ENCODE measurements at regions not wholly inside any gene's neighbourhood (a gene's known extent, or its start where the extent isn't known, plus 50 kb on each side); places are given as distances from the start of the nearest gene placed in this dataset.

- Histone ChIP-seq H4K20me1 (ENCODE audit: insufficient read depth, low read length) (no peaks in the 10 kb centered on the region), H3K36me3 (replicated peaks; ENCODE audit: low read depth, low read length) (no peaks in the 10 kb centered on the region), H3K9me3 (ENCODE audit: insufficient read depth, low read length) (no peaks in the 10 kb centered on the region), H3K4me1 (ENCODE audit: low read length) (no peaks in the 10 kb centered on the region), H3K27me3 (ENCODE audit: low read depth, low read length) (no peaks in the 10 kb centered on the region), H3K79me2 (ENCODE audit: low read length) (no peaks in the 10 kb centered on the region), H3K27ac (ENCODE audit: low read length) (no peak overlapping the region), H2AFZ (ENCODE audit: low read depth, low read length) (no peak overlapping the region), H3K4me3 (ENCODE audit: low read length) (no peak overlapping the region), H3K4me2 (ENCODE audit: low read length) (no peak overlapping the region), H3K9ac (ENCODE audit: low read length) (no peak overlapping the region)
- TF ChIP-seq CTCF (IDR thresholded peaks at IDR 0.05; ENCODE audit: low read depth, low read length) (no peak), EZH2phosphoT487 (IDR thresholded peaks at IDR 0.05; ENCODE audit: low read depth) (no peak)
Measured at GRCh38 chr1:112244131-112244530, 151.9 kb upstream of the CTTNBP2NL start.

GRCh38 chr1:112245114-112245513 is 150.9 kb upstream of the CTTNBP2NL start:
- H3K4me1 ChIP-seq (ENCODE audit: low read length): no peaks in the 10 kb centered on the region
- H4K20me1 ChIP-seq (ENCODE audit: insufficient read depth, low read length): no peaks in the 10 kb centered on the region
- TF ChIP-seq EZH2phosphoT487 (IDR thresholded peaks at IDR 0.05; ENCODE audit: low read depth): no peak
- TF ChIP-seq CTCF (IDR thresholded peaks at IDR 0.05; ENCODE audit: low read depth, low read length): no peak
- no peaks in the 10 kb centered on the region for H3K79me2 ChIP-seq (ENCODE audit: low read length)
- H3K9me3 ChIP-seq (ENCODE audit: insufficient read depth, low read length): no peaks in the 10 kb centered on the region
- H3K27me3 ChIP-seq (ENCODE audit: low read depth, low read length): no peaks in the 10 kb centered on the region
- no peak overlapping the region for H3K27ac ChIP-seq (ENCODE audit: low read length)
- H2AFZ ChIP-seq (ENCODE audit: low read depth, low read length): no peak overlapping the region
- H3K4me2 ChIP-seq (ENCODE audit: low read length): no peak overlapping the region
- no peak overlapping the region for H3K4me3 ChIP-seq (ENCODE audit: low read length)
- H3K36me3 ChIP-seq (replicated peaks; ENCODE audit: low read depth, low read length): no peaks in the 10 kb centered on the region
- no peak overlapping the region for H3K9ac ChIP-seq (ENCODE audit: low read length)

DNA sequence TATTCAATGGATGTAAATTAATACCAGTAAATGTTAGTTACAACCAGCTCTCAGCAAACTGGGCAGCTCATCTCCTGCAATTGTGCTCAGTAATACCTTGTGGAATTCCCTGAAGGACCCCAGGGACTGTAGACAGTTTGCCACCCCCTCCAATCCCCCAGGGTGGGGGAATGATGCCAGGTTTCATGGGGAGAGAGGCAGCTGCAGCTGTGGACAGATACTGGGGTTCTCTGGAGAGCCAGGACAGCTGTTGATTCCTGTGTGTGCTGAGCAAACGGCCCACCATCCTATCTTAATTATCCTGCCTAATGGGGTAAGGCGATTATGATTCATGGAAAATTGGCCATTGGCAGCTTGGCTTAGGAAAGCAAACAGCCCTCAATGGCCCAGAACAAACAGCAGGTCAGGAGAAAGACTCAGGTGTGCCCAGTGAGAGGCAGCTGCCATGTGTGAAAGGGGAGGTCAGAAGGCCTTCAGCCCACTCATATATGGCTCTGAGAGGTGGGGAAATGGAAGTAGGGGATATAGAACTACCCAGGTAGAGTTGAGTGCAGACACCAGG is 148.9 kb upstream of the CTTNBP2NL start:
- Histone ChIP-seq H3K36me3 (replicated peaks; ENCODE audit: low read depth, low read length) (no peaks in the 10 kb centered on the region), H3K27ac (ENCODE audit: low read length) (no peak overlapping the region), H3K27me3 (ENCODE audit: low read depth, low read length) (no peaks in the 10 kb centered on the region), H3K4me3 (ENCODE audit: low read length) (no peak overlapping the region), H4K20me1 (ENCODE audit: insufficient read depth, low read length) (no peaks in the 10 kb centered on the region), H3K79me2 (ENCODE audit: low read length) (no peaks in the 10 kb centered on the region), H3K4me2 (ENCODE audit: low read length) (no peak overlapping the region), H3K9ac (ENCODE audit: low read length) (no peak overlapping the region), H3K4me1 (ENCODE audit: low read length) (no peaks in the 10 kb centered on the region), H2AFZ (ENCODE audit: low read depth, low read length) (no peak overlapping the region), H3K9me3 (ENCODE audit: insufficient read depth, low read length) (no peaks in the 10 kb centered on the region)
- TF ChIP-seq EZH2phosphoT487 (IDR thresholded peaks at IDR 0.05; ENCODE audit: low read depth) (no peak), CTCF (IDR thresholded peaks at IDR 0.05; ENCODE audit: low read depth, low read length) (no peak)

DNA sequence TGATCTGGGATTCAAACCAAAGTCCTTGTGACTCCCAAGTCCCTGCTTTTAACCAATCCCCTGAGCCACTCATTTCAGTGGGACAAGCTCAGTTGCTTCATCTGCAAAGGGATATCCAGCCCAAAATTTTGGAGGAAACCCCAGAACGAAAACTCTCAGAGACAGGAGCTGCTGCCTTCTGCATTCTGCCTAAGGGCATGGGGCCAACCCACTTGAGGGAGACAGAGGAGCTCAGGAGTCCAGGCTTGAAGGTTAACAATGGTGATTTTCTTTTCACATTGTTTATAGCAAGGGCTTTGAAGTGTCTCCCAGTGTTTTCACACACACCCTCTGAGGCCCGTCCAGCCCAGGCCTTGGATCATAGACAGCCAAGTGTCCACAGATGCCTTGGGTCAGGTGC is 148.1 kb upstream of the CTTNBP2NL start:
- Histone ChIP-seq H2AFZ (ENCODE audit: low read depth, low read length) (no peak overlapping the region), H3K27me3 (ENCODE audit: low read depth, low read length) (no peaks in the 10 kb centered on the region), H3K27ac (ENCODE audit: low read length) (no peak overlapping the region), H3K36me3 (replicated peaks; ENCODE audit: low read depth, low read length) (no peaks in the 10 kb centered on the region), H3K9ac (ENCODE audit: low read length) (no peak overlapping the region), H3K4me1 (ENCODE audit: low read length) (no peaks in the 10 kb centered on the region), H3K4me2 (ENCODE audit: low read length) (no peak overlapping the region), H3K4me3 (ENCODE audit: low read length) (no peak overlapping the region), H3K9me3 (ENCODE audit: insufficient read depth, low read length) (no peaks in the 10 kb centered on the region), H4K20me1 (ENCODE audit: insufficient read depth, low read length) (no peaks in the 10 kb centered on the region), H3K79me2 (ENCODE audit: low read length) (no peaks in the 10 kb centered on the region)
- TF ChIP-seq EZH2phosphoT487 (IDR thresholded peaks at IDR 0.05; ENCODE audit: low read depth) (no peak), CTCF (IDR thresholded peaks at IDR 0.05; ENCODE audit: low read depth, low read length) (no peak)

Measured in OCI-LY3 (cell line).